IMR-90 (cell line): ENCODE measurements at regions not wholly inside any gene's neighbourhood (a gene's known extent, or its start where the extent isn't known, plus 50 kb on each side); places are given as distances from the start of the nearest gene placed in this dataset.

ENCODE experiments used
- BHLHE40 ChIP-seq: fragments of 150-350 bp; IDR thresholded peaks from 2 replicates; pipeline ENCODE4 v1.6.1; 2016; ENCODE audit warnings: mild to moderate bottlenecking, low read depth, low read length
- CEBPB ChIP-seq: IDR thresholded peaks from 2 replicates; pipeline ENCODE4 v1.6.1; 2012; ENCODE audit warnings: low read depth, low read length, improper control_type of control experiment
- CHD1 ChIP-seq: IDR thresholded peaks from 2 replicates; pipeline ENCODE4 v1.6.1; 2012; ENCODE audit warnings: low read depth, low read length, improper control_type of control experiment
- FOS ChIP-seq: fragments of 150-350 bp; IDR thresholded peaks from 2 replicates; pipeline ENCODE4 v1.6.1; 2016; ENCODE audit warnings: low read depth, low read length
- MAFK ChIP-seq: IDR thresholded peaks from 2 replicates; pipeline ENCODE4 v1.6.1; 2012; ENCODE audit warnings: low read depth, low read length, improper control_type of control experiment
- MXI1 ChIP-seq: IDR thresholded peaks from 2 replicates; pipeline ENCODE4 v1.6.1; 2012; ENCODE audit warnings: low read depth, mild to moderate bottlenecking, low read length, moderate library complexity, borderline replicate concordance
- POLR2A ChIP-seq: IDR thresholded peaks from 2 replicates; pipeline ENCODE4 v1.6.1; 2012; ENCODE audit warnings: mild to moderate bottlenecking, low read depth, low read length
- RAD21 ChIP-seq: IDR thresholded peaks from 2 replicates; pipeline ENCODE4 v1.6.1; 2012; ENCODE audit warnings: low read length, improper control_type of control experiment
- RFX5 ChIP-seq: IDR thresholded peaks from 2 replicates; pipeline ENCODE4 v1.8.0; 2012; ENCODE audit warnings: low read depth, mild to moderate bottlenecking, low read length, moderate library complexity
- SMC3 ChIP-seq: fragments of 150-350 bp; IDR thresholded peaks from 2 replicates; pipeline ENCODE4 v1.6.1; 2016; ENCODE audit warnings: low read depth, mild to moderate bottlenecking, antibody characterized with exemption, low read length, moderate library complexity
- TF ChIP-seq, protein P1 (sequence below): conservative IDR thresholded peaks from 2 replicates; pipeline ENCODE4 v1.5.1; 2012; ENCODE audit warnings: mild to moderate bottlenecking, low read depth, low read length, improper control_type of control experiment
- TF ChIP-seq, protein P2 (sequence below): fragments of 150-350 bp; IDR thresholded peaks from 2 replicates; pipeline ENCODE4 v1.6.1; 2016; ENCODE audit warnings: low read depth, mild to moderate bottlenecking, low read length, moderate library complexity, borderline replicate concordance
- TF ChIP-seq, protein P3 (sequence below): fragments of 150-350 bp; IDR thresholded peaks from 2 replicates; pipeline ENCODE4 v1.6.1; 2017; ENCODE audit warnings: mild to moderate bottlenecking, antibody characterized with exemption, low read length, low read depth

DNA sequence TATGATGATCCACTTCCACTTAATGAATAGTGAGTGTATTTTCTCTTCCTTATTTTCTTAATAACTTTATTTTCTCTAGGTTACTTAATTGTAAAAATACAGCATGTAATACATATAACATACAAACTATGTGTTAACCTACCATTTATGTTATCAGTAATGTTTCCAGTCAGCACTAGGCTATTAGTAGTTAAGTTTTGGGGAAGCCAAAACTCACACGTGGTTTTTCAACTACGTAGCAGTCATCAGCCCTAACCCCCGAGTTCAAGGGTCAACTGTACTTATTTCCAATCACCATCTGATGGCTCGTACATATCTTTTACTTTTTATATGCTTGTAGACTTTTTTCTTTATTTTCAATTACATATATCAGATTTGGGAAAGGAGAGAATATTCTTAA lies 95.7 kb downstream of the TNFSF13B start:
- no peak for TF ChIP-seq BHLHE40
- TF ChIP-seq, protein P1, sequence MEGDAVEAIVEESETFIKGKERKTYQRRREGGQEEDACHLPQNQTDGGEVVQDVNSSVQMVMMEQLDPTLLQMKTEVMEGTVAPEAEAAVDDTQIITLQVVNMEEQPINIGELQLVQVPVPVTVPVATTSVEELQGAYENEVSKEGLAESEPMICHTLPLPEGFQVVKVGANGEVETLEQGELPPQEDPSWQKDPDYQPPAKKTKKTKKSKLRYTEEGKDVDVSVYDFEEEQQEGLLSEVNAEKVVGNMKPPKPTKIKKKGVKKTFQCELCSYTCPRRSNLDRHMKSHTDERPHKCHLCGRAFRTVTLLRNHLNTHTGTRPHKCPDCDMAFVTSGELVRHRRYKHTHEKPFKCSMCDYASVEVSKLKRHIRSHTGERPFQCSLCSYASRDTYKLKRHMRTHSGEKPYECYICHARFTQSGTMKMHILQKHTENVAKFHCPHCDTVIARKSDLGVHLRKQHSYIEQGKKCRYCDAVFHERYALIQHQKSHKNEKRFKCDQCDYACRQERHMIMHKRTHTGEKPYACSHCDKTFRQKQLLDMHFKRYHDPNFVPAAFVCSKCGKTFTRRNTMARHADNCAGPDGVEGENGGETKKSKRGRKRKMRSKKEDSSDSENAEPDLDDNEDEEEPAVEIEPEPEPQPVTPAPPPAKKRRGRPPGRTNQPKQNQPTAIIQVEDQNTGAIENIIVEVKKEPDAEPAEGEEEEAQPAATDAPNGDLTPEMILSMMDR = no peak
- no peak for TF ChIP-seq MXI1
- TF ChIP-seq RAD21 = no peak
- TF ChIP-seq POLR2A = no peak
- no peak for TF ChIP-seq CEBPB
- TF ChIP-seq, protein P2, sequence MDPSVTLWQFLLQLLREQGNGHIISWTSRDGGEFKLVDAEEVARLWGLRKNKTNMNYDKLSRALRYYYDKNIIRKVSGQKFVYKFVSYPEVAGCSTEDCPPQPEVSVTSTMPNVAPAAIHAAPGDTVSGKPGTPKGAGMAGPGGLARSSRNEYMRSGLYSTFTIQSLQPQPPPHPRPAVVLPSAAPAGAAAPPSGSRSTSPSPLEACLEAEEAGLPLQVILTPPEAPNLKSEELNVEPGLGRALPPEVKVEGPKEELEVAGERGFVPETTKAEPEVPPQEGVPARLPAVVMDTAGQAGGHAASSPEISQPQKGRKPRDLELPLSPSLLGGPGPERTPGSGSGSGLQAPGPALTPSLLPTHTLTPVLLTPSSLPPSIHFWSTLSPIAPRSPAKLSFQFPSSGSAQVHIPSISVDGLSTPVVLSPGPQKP = no peak
- no peak for TF ChIP-seq MAFK
- TF ChIP-seq, protein P3, sequence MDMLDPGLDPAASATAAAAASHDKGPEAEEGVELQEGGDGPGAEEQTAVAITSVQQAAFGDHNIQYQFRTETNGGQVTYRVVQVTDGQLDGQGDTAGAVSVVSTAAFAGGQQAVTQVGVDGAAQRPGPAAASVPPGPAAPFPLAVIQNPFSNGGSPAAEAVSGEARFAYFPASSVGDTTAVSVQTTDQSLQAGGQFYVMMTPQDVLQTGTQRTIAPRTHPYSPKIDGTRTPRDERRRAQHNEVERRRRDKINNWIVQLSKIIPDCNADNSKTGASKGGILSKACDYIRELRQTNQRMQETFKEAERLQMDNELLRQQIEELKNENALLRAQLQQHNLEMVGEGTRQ = no peak
- no peak for TF ChIP-seq CHD1
- no peak for TF ChIP-seq FOS
- no peak for TF ChIP-seq RFX5
- no peak for TF ChIP-seq SMC3
